GM12873 (cell line): ENCODE measurements at regions not wholly inside any gene's neighbourhood (a gene's known extent, or its start where the extent isn't known, plus 50 kb on each side); places are given as distances from the start of the nearest gene placed in this dataset.

Source experiments
- CTCF ChIP-seq: IDR thresholded peaks from 2 replicates; pipeline ENCODE4 v1.5.1; 2012; ENCODE audit warnings: low read depth, mild to moderate bottlenecking, moderate library complexity, low read length, control low read depth; ENCODE audit not compliant: insufficient read depth; ENCODE audit errors: missing control alignments

- no peak for TF ChIP-seq CTCF
Measured at GRCh38 chr3:5349343-5349742, 161.8 kb downstream of the EDEM1 start.

GRCh38 chr3:5357089-5357488 is 169.6 kb downstream of the EDEM1 start:
- no peak for TF ChIP-seq CTCF

- no peak for TF ChIP-seq CTCF
Measured at GRCh38 chr3:5358911-5359310, 171.4 kb downstream of the EDEM1 start.

- no peak for TF ChIP-seq CTCF
Measured at GRCh38 chr3:5360453-5360852, 172.9 kb downstream of the EDEM1 start.

GRCh38 chr3:5366746-5367145 is 179.2 kb downstream of the EDEM1 start:
- TF ChIP-seq CTCF = no peak

GRCh38 chr3:5376761-5377160 is 189.3 kb downstream of the EDEM1 start:
- TF ChIP-seq CTCF = no peak

- no peak for TF ChIP-seq CTCF
Measured at GRCh38 chr3:5384557-5385236, 197.2 kb downstream of the EDEM1 start.
